GM23338 (cell line): ENCODE measurements at regions not wholly inside any gene's neighbourhood (a gene's known extent, or its start where the extent isn't known, plus 50 kb on each side); places are given as distances from the start of the nearest gene placed in this dataset.

ENCODE experiments used
- CREB1 ChIP-seq: fragments of 250-450 bp; sonication (Bioruptor Pico); IDR thresholded peaks from 2 replicates; pipeline ENCODE4 v1.5.0; 2020; ENCODE audit warnings: low read depth, mild to moderate bottlenecking, moderate library complexity
- EZH2 ChIP-seq: fragments of 200-600 bp; sonication (generic); IDR thresholded peaks from one replicate; pipeline ENCODE4 v1.8.0; 2017; ENCODE audit warnings: antibody characterized with exemption, mild to moderate bottlenecking, low read depth; ENCODE audit not compliant: unreplicated experiment
- EZH2phosphoT487 ChIP-seq: fragments of 200-600 bp; sonication (generic); IDR thresholded peaks from one replicate; pipeline ENCODE4 v1.8.1; 2018; ENCODE audit warnings: antibody characterized with exemption; ENCODE audit not compliant: unreplicated experiment
- POLR2AphosphoS5 ChIP-seq: IDR thresholded peaks from 2 replicates; pipeline ENCODE4 v1.6.1; 2016; ENCODE audit warnings: antibody characterized with exemption, low read depth
- TF ChIP-seq, protein P1 (sequence below), 2 experiments: fragments of 200-600 bp in 1 of 2; sonication (generic) in 1 of 2; conservative IDR thresholded peaks; 2 replicates each; pipeline versions ENCODE4 v1.5.1 to v1.6.1; 2016 to 2017; ENCODE audit warnings: antibody characterized with exemption in 2 of 2, low read depth in 2 of 2, mild to moderate bottlenecking in 2 of 2, moderate library complexity in 1 of 2
- TF ChIP-seq, protein P2 (sequence below): IDR thresholded peaks from one replicate; pipeline ENCODE4 v1.6.1; 2018; ENCODE audit warnings: antibody characterized with exemption; ENCODE audit not compliant: unreplicated experiment

DNA sequence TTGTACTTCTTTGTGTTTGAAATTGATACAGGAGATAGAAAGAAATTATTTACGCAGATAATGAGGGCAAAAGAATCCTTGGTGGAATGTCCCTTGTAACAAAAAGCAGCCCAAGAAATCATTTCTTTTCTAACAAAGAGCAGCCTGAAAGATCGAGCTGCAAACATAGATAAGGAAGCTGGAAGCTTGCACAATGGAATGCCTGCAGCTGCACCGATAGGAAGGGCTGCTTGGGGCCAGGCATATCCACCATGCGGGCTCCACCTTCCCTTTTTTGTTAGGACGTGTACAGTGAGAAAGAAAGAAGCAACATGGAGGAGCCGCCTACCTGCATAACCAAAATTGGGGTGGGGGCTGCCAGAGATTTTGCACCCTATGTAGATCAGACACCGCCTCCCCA lies 568.7 kb downstream of the METTL4 start:
- TF ChIP-seq, protein P1, sequence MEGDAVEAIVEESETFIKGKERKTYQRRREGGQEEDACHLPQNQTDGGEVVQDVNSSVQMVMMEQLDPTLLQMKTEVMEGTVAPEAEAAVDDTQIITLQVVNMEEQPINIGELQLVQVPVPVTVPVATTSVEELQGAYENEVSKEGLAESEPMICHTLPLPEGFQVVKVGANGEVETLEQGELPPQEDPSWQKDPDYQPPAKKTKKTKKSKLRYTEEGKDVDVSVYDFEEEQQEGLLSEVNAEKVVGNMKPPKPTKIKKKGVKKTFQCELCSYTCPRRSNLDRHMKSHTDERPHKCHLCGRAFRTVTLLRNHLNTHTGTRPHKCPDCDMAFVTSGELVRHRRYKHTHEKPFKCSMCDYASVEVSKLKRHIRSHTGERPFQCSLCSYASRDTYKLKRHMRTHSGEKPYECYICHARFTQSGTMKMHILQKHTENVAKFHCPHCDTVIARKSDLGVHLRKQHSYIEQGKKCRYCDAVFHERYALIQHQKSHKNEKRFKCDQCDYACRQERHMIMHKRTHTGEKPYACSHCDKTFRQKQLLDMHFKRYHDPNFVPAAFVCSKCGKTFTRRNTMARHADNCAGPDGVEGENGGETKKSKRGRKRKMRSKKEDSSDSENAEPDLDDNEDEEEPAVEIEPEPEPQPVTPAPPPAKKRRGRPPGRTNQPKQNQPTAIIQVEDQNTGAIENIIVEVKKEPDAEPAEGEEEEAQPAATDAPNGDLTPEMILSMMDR (conservative IDR thresholded peaks at IDR 0.05; ENCODE audit: low read depth in 2 of 2), result no peak
- TF ChIP-seq, protein P2, sequence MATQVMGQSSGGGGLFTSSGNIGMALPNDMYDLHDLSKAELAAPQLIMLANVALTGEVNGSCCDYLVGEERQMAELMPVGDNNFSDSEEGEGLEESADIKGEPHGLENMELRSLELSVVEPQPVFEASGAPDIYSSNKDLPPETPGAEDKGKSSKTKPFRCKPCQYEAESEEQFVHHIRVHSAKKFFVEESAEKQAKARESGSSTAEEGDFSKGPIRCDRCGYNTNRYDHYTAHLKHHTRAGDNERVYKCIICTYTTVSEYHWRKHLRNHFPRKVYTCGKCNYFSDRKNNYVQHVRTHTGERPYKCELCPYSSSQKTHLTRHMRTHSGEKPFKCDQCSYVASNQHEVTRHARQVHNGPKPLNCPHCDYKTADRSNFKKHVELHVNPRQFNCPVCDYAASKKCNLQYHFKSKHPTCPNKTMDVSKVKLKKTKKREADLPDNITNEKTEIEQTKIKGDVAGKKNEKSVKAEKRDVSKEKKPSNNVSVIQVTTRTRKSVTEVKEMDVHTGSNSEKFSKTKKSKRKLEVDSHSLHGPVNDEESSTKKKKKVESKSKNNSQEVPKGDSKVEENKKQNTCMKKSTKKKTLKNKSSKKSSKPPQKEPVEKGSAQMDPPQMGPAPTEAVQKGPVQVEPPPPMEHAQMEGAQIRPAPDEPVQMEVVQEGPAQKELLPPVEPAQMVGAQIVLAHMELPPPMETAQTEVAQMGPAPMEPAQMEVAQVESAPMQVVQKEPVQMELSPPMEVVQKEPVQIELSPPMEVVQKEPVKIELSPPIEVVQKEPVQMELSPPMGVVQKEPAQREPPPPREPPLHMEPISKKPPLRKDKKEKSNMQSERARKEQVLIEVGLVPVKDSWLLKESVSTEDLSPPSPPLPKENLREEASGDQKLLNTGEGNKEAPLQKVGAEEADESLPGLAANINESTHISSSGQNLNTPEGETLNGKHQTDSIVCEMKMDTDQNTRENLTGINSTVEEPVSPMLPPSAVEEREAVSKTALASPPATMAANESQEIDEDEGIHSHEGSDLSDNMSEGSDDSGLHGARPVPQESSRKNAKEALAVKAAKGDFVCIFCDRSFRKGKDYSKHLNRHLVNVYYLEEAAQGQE, result no peak
- TF ChIP-seq EZH2 (no peak), EZH2phosphoT487 (no peak), CREB1 (no peak), POLR2AphosphoS5 (no peak)
